OCI-LY3 (cell line): ENCODE measurements at regions not wholly inside any gene's neighbourhood (a gene's known extent, or its start where the extent isn't known, plus 50 kb on each side); places are given as distances from the start of the nearest gene placed in this dataset.

Experiments used
- H2AFZ ChIP-seq: fragments of 200-600, 300-600 bp; shearing (Covaris generic); 2 replicates; pipeline ENCODE4 v1.6.0; 2014; ENCODE audit warnings: antibody characterized with exemption, low read depth, low read length
- H3K27ac ChIP-seq: fragments of 200-600, 300-600 bp; sonication (generic); 2 replicates; pipeline ENCODE4 v1.5.1; 2014; ENCODE audit warnings: mild to moderate bottlenecking, low read length, moderate library complexity, mixed read lengths
- H3K27me3 ChIP-seq: fragments of 200-600, 300-600 bp; sonication (generic); 2 replicates; pipeline ENCODE4 v1.6.1; 2014; ENCODE audit warnings: low read depth, low read length, mixed read lengths
- H3K36me3 ChIP-seq: fragments of 200-600, 300-600 bp; sonication (generic); replicated peaks from 2 replicates; pipeline ENCODE3; 2014; ENCODE audit warnings: low read depth, low read length, mixed read lengths
- H3K4me1 ChIP-seq: fragments of 300-600, 200-600 bp; sonication (generic); 2 replicates; pipeline ENCODE4 v1.6.1; 2014; ENCODE audit warnings: low read length, mixed read lengths
- H3K4me2 ChIP-seq: fragments of 200-600, 300-600 bp; sonication (generic); 2 replicates; pipeline ENCODE4 v1.6.1; 2014; ENCODE audit warnings: low read length, mixed read lengths
- H3K4me3 ChIP-seq: fragments of 300-600, 200-600 bp; sonication (generic); 2 replicates; pipeline ENCODE4 v1.5.1; 2014; ENCODE audit warnings: antibody characterized with exemption, mild to moderate bottlenecking, low read length, moderate library complexity
- H3K79me2 ChIP-seq: fragments of 300-600, 200-600 bp; shearing (Covaris generic); 2 replicates; pipeline ENCODE4 v1.6.1; 2014; ENCODE audit warnings: mild to moderate bottlenecking, low read length, mixed read lengths
- H3K9ac ChIP-seq: fragments of 300-600, 200-600 bp; shearing (Covaris generic); 2 replicates; pipeline ENCODE4 v1.6.0; 2014; ENCODE audit warnings: mild to moderate bottlenecking, low read length, moderate library complexity
- H3K9me3 ChIP-seq: fragments of 200-600, 300-600 bp; shearing (Covaris generic); 2 replicates; pipeline ENCODE4 v1.6.1; 2014; ENCODE audit warnings: low read length, mixed read lengths; ENCODE audit not compliant: insufficient read depth
- H4K20me1 ChIP-seq: fragments of 200-600, 300-600 bp; sonication (generic); 2 replicates; pipeline ENCODE4 v1.6.1; 2016; ENCODE audit warnings: low read length, mixed read lengths; ENCODE audit not compliant: insufficient read depth
- CTCF ChIP-seq: fragments of 200-600, 300-600 bp; sonication (generic); IDR thresholded peaks from 2 replicates; pipeline ENCODE4 v1.5.1; 2014; ENCODE audit warnings: antibody characterized with exemption, low read length, low read depth
- EZH2phosphoT487 ChIP-seq: fragments of 200-600 bp; shearing (Covaris generic); IDR thresholded peaks from 2 replicates; pipeline ENCODE4 v1.6.1; 2018; ENCODE audit warnings: antibody characterized with exemption, mixed run types, low read depth

- H3K4me2 ChIP-seq: no peak overlapping the region
- H3K27ac ChIP-seq: no peak overlapping the region
- no peaks in the 10 kb centered on the region for H3K79me2 ChIP-seq
- H3K4me1 ChIP-seq: peaks cover 4% of the 10 kb centered on the region
- no peak overlapping the region for H3K9ac ChIP-seq
- H4K20me1 ChIP-seq: no peaks in the 10 kb centered on the region
- no peaks in the 10 kb centered on the region for H3K27me3 ChIP-seq
- TF ChIP-seq EZH2phosphoT487 (no peak), CTCF (no peak)
- H3K9me3 ChIP-seq: no peaks in the 10 kb centered on the region
- H3K36me3 ChIP-seq: no peaks in the 10 kb centered on the region
- no peak overlapping the region for H3K4me3 ChIP-seq
- H2AFZ ChIP-seq: no peak overlapping the region
Observed at GRCh38 chr14:43155924-43156323, 1351.2 kb downstream of the FSCB start.

- H3K9ac ChIP-seq: no peak overlapping the region
- no peaks in the 10 kb centered on the region for H3K9me3 ChIP-seq
- H3K27ac ChIP-seq: no peak overlapping the region
- no peaks in the 10 kb centered on the region for H3K36me3 ChIP-seq
- TF ChIP-seq EZH2phosphoT487: no peak
- TF ChIP-seq CTCF: no peak
- no peaks in the 10 kb centered on the region for H3K4me1 ChIP-seq
- H3K79me2 ChIP-seq: no peaks in the 10 kb centered on the region
- no peaks in the 10 kb centered on the region for H3K27me3 ChIP-seq
- H2AFZ ChIP-seq: no peak overlapping the region
- no peaks in the 10 kb centered on the region for H4K20me1 ChIP-seq
- H3K4me2 ChIP-seq: no peak overlapping the region
- no peak overlapping the region for H3K4me3 ChIP-seq
Observed at GRCh38 chr14:43155258-43155657, 1351.8 kb downstream of the FSCB start.

- Histone ChIP-seq H4K20me1 (no peaks in the 10 kb centered on the region), H3K36me3 (no peaks in the 10 kb centered on the region), H3K4me2 (no peak overlapping the region), H3K4me1 (no peaks in the 10 kb centered on the region), H3K4me3 (no peak overlapping the region), H3K9ac (no peak overlapping the region), H3K9me3 (no peaks in the 10 kb centered on the region), H2AFZ (no peak overlapping the region), H3K27me3 (no peaks in the 10 kb centered on the region), H3K27ac (no peak overlapping the region), H3K79me2 (no peaks in the 10 kb centered on the region)
- TF ChIP-seq CTCF: no peak
- no peak for TF ChIP-seq EZH2phosphoT487
Observed at GRCh38 chr14:43147485-43147884, 1359.6 kb downstream of the FSCB start.

GRCh38 chr14:43145361-43145760 is 1361.7 kb downstream of the FSCB start:
- H3K4me2 ChIP-seq: no peak overlapping the region
- no peaks in the 10 kb centered on the region for H3K79me2 ChIP-seq
- H3K4me1 ChIP-seq: no peaks in the 10 kb centered on the region
- H3K27me3 ChIP-seq: no peaks in the 10 kb centered on the region
- no peaks in the 10 kb centered on the region for H3K9me3 ChIP-seq
- H3K36me3 ChIP-seq: no peaks in the 10 kb centered on the region
- no peak for TF ChIP-seq EZH2phosphoT487
- TF ChIP-seq CTCF: no peak
- no peak overlapping the region for H3K4me3 ChIP-seq
- no peak overlapping the region for H2AFZ ChIP-seq
- no peak overlapping the region for H3K27ac ChIP-seq
- H4K20me1 ChIP-seq: no peaks in the 10 kb centered on the region
- H3K9ac ChIP-seq: no peak overlapping the region
